HG02885 (cell line): ENCODE measurements at regions not wholly inside any gene's neighbourhood (a gene's known extent, or its start where the extent isn't known, plus 50 kb on each side); places are given as distances from the start of the nearest gene placed in this dataset.

Experiments used
- ATAC-seq: cut with Tn5 transposase; IDR thresholded peaks from one replicate; pipeline ENCODE4 v1.9.1; 2021; ENCODE audit warnings: mild to moderate bottlenecking; ENCODE audit not compliant: unreplicated experiment, poor library complexity

DNA sequence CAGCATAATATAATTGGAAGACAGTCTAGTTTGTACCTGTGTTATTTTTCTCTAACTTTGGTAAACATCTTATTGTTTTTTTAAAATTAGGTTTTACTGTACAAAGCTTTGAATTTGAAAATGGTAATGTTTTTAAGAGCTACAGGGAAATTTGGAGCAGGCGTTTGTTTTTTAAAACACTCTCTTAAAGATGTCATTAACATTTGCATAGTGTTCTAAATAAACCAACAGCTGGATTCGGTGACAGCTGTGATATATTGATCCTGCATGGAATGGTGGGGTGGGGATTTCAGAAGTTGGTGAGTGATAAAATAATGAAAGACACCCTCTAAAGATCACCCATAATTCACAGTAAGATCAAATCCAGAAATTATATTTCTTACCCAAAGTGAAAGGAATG, 97.9 kb upstream of the PRL start:
- no peak for ATAC-seq

DNA sequence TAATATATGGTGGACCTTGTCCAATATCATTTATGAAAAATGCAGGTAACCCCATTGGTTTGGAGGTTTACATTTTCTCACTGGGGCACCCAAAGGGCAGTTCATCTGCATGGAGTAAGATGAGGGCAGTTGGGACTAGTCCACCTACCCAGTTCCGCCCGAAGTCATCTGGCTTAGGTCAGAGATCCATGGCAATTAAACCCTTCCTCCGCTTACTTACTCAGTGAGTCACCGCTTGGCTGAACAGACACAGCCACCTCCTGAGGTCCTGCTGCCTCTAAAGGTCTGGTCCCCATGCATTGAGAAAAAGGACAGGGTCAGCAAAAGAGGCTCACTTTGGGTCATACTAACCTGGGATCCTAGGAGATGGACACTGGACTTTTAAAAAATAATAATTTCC, 102.9 kb upstream of the PRL start:
- no peak for ATAC-seq

- ATAC-seq = no peak
Measured at GRCh38 chr6:22401206-22401605, 104.4 kb upstream of the PRL start.

DNA sequence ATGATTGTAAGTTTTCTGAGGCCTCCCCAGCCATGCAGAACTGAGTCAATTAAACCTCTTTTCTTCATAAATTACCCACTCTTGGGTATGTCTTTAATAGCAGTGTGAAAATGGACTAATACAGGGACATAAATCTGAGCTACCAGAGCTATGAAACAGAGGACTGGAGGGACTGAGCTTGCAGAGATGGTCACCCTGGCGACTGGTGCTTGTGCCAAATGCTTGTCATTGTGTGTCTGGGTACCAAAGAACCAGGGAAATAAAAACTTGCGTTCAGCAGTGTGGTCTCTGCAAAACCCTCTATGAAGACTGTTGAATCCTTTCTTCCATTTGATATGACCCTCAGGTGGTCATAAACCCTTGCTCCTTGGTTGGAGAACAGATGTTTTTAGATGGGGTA, 105.1 kb upstream of the PRL start:
- no peak for ATAC-seq

DNA sequence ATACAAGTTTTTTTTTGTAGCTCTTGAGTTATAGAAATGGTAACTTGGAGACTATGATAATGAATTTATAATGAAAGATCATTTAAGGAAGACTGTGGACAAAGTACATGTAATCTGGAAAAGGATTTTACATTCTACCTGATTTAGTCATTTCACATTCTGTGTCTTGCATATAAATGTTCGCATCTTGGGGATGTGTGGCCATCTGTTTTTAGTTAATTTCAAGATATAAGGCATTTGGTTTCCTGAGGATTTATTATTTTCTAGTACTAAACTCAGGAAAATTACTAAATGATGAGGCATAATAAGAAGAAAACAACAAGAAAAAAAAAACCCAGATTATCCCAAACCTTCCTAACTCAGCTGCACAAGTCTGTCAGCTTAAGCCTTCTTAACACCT, 112.7 kb upstream of the PRL start:
- ATAC-seq = no peak

GRCh38 chr6:22411376-22412105, 114.7 kb upstream of the PRL start:
- no peak for ATAC-seq

DNA sequence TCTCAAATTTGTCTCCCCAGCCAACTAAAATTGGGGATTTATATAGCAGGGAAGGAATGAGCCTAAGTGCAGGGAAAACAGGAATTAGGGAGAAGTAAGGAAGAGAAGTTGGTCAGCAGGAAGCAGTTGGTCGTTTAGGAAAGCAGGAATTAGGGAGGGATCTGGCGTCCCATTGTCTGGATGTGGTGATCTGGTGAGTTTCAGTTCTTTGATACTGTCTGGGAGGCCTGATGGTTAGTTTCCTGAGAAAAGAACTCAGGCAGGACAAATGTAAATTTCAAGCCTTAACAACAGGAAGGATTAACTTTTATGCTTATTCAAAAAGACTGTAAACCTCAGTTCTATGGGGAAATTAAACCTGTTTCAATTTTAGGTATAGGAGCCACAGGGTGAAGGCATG, 116.2 kb upstream of the PRL start:
- ATAC-seq = no peak

DNA sequence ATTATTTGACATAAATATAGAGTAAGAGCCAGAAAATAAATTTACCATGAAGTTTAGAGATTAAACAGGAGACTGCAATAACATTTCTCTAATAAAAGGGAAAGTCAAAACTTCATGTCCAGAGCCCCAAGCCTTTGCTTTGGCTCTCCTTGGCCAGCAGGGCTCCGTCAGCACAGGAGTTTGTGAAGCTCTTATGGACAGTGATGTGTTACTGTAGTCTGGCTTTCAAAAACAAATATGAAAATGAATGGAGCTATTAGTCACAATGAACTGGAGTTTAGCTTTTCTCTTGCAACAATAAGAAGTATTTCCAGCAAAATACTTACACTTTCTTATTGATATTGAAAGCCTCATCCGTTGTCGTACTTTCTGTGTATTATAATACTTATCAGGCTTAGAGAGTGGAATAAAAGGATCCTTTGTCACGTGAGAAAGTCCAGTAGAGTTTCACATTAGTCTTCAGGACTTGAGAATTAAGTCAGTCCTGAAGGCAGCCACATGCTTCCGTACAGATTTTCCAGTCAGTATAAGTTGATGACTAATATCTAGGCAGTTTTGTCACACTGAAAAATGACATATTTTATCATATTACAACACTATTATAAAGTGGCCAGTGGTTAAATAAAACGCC, 117.0 kb upstream of the PRL start:
- no peak for ATAC-seq

- no peak for ATAC-seq
Measured at GRCh38 chr6:22418714-22419113, 121.9 kb upstream of the PRL start.

DNA sequence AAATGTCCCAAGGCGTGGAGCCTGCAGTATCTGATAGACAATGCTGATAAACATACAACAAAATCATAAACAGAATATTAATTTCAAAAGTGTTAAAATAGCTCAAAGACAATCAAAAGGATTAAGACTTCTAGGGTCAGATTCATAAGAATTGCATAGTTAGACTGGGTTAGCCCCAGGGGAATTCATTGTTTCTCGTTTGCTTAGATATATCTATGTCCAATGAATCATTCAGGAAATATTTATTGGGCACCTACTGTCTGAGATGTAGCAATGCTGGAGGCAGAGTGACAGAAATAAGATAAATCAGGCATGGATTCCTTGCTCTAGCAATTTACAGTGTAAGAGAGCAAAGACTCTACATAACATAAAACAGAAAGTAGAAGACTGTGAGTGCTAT, 124.4 kb upstream of the PRL start:
- ATAC-seq = no peak

DNA sequence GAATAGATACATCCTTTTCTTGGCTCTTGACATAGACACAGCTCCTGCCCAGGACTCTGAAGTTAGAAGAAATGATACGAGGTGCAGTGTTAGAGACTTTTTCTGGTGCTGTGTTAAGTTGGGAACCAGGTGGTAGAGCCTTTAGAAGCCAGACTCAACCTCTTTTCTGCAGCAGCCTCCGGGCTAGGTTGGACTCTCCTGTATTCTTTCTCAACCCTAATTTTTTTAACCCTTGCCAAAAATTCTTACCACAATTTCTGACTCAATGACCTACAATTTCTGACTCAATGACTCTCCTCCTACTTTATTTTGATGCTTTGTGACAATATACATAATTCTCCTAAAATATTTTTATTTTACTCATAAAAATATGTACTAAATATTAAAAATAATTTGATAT, 127.4 kb upstream of the PRL start:
- no peak for ATAC-seq

DNA sequence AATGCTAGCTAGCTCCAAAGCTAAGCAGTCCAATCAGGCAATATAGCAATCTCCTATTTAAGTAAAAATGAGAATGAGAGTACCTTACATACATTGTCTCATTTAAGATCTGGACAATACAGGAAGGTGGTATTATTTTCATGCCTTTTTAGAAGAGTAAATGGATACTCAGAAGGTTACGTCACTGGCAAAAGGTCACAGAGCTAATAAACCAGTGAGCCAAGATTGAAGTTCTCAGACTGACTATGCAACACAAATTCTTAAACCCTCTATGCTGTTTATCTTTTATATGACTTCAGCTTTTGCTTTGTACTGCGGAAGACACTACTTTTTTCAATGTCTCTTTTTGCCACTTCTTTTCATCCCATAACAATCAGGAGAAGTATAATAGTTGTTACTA, 135.2 kb upstream of the PRL start:
- ATAC-seq = no peak

- no peak for ATAC-seq
Measured at GRCh38 chr6:22433745-22434144, 135.6 kb upstream of the HDGFL1 start.

DNA sequence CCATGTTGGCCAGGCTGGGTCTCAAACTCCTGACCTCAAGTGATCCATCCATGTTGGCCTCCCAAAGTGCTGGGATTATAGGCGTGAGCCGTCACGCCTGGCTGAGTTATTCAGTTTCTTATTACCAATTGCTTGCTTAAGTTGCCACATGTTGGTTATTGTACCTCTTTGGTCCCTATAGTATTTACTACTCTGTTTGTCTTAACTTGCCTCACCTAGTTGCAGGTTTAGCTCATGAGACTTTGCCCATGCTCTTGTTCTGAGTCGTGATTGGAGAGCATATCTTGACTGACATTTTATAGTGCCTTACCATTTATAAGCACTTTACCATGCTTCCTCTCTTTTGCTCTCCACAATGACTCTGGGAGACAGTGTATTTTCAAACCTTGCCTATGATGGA, 134.2 kb upstream of the HDGFL1 start:
- no peak for ATAC-seq

GRCh38 chr6:22436134-22436533, 133.2 kb upstream of the HDGFL1 start:
- no peak for ATAC-seq

- ATAC-seq = no peak
Measured at GRCh38 chr6:22437665-22438064, 131.7 kb upstream of the HDGFL1 start.

DNA sequence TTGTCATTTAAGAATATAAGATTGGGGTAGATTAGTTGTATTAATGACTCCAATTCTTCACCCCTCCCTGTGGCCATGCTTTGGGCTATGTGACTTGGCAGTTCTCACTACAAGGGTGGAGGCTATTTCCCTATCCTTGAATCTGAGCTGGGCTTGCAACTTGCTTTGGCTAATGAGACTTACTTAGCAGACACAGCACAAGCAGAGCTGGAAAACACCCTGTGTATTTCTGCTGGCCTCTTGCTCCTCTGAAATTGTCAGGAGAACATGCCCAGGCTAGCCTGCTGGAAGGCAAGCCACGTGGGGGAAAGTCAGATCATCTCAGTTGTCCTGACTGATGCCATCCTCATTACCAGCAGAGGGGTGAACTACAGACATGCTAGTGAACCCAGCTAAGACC, 126.5 kb upstream of the HDGFL1 start:
- no peak for ATAC-seq

GRCh38 chr6:22444330-22444729, 125.0 kb upstream of the HDGFL1 start:
- ATAC-seq = no peak

DNA sequence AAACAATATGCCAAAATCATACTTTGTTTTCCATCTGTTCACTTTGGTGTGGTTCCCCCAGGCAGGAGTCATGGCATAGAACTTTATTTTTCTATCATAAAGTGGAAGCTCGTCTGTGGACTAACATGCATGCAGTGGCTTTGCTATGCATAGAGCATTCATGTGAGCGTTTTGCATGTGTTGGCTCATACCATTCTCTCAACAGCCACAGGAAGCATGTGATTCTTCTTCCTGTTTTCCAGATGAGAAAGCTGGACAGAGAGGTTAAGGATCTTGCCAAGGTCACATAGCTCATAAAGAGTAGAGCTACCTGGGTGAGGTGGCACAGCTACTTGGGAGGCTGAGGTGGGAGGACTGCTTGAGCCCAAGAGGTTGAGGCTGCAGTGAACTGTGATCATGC, 123.4 kb upstream of the HDGFL1 start:
- no peak for ATAC-seq

DNA sequence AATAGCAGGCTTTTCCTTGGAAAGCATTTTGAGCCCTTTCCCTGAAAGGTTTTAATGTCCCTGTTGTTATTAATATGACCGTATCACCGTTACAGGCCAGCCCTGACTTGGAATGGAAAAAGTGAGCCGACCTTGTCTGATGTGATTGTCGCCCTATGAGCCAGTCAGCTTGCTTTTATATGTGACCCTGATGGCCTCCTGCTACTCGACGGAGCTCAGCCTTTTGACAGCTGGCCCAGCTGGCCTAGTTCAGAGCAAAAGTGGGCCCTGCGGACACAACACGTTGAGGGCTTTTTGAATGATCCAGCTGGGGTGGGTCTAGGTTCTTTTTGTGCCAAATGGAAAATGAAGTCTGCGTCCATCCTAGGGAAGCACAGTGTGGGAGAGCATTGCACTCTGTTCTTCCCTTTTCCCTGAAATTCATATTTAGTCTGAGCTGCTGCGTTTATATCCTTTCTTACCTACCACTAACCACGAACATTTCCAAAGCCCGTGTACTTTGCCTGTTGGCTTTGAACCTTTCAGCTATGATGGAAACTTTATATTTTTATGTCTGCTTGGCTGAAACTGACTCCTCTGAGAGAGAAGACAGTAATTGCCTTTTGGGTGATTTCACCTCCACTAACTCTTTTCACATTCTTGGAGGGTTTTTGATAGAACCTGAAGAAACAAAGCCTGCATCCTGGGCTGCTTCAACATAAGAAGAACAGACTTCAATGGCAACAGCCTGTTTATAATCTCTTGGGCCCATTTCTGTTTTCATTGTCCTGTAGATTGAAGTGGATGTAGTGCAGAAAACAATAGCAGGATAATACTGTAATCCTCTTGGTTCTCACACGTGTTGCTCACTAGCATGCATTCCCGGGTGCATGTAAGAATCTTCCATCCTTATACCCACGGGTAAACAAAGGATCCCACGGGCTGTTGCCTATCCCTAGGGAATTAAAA, 121.8 kb upstream of the HDGFL1 start:
- no peak for ATAC-seq

DNA sequence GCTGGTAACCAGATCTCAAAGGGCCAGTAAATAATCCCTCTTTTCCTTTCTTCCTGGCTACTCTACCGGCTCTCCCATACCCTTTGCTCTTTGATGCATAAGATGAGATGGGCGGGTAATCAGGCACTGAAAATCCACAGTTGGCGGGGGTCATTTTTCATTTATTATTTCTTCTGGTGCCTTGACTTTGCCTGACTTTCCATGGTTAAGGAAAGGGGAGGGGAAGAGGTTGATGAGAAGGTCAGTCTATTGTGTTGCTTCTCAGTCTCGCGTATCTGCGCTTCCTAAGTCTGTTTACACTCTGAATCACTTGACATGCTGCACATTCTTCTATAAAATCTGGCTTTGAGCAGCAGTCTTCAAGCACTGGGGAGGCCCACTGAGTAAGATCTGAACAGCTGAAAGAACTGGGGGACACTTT, 121.1 kb upstream of the HDGFL1 start:
- no peak for ATAC-seq
